Liver (tissue), 8 donors: ENCODE measurements at regions not wholly inside any gene's neighbourhood (a gene's known extent, or its start where the extent isn't known, plus 50 kb on each side); places are given as distances from the start of the nearest gene placed in this dataset.

Source experiments
- DNase-seq: peaks from one replicate; pipeline ENCODE4 v3.0.0-alpha.2; 2017; ENCODE audit warnings: low spot score
- H3K27ac ChIP-seq, 2 donors: one replicate each; pipeline ENCODE4 v1.7.0; 2013; ENCODE audit warnings: inconsistent platforms in 2 of 2, low read length in 2 of 2, control low read depth in 1 of 2, low read depth in 1 of 2, mild to moderate bottlenecking in 1 of 2
- H3K27me3 ChIP-seq, 4 donors: one replicate each; pipeline versions ENCODE4 v1.6.1 to v1.7.0; 2013; ENCODE audit warnings: low read length in 3 of 4, inconsistent platforms in 1 of 4, mild to moderate bottlenecking in 1 of 4, moderate library complexity in 1 of 4; ENCODE audit not compliant: control insufficient read depth in 4 of 4, insufficient read depth in 4 of 4
- H3K36me3 ChIP-seq, 4 donors: one replicate each; pipeline versions ENCODE4 v1.6.1 to v1.7.0; 2013; ENCODE audit warnings: low read length in 3 of 4, mild to moderate bottlenecking in 3 of 4, low read depth in 1 of 4, moderate library complexity in 1 of 4; ENCODE audit not compliant: control insufficient read depth in 4 of 4, insufficient read depth in 3 of 4
- H3K4me1 ChIP-seq, 4 donors: one replicate each; pipeline versions ENCODE4 v1.6.1 to v1.7.0; 2013; ENCODE audit warnings: low read length in 3 of 4, mild to moderate bottlenecking in 3 of 4, moderate library complexity in 1 of 4; ENCODE audit not compliant: control insufficient read depth in 4 of 4, insufficient read depth in 4 of 4
- H3K4me3 ChIP-seq, 3 donors: one replicate each; pipeline versions ENCODE4 v1.6.1 to v1.7.0; 2013; ENCODE audit warnings: low read length in 3 of 3, control low read depth in 1 of 3, low read depth in 1 of 3, mild to moderate bottlenecking in 1 of 3
- H3K9ac ChIP-seq, 2 donors: one replicate each; pipeline ENCODE4 v1.7.0; 2013; ENCODE audit warnings: low read length in 2 of 2, mild to moderate bottlenecking in 2 of 2, moderate library complexity in 2 of 2, control low read depth in 1 of 2, low read depth in 1 of 2
- H3K9me3 ChIP-seq, 4 donors: one replicate each; pipeline versions ENCODE4 v1.6.1 to v1.7.0; 2013; ENCODE audit warnings: low read length in 3 of 4; ENCODE audit not compliant: control insufficient read depth in 4 of 4
- EGR1 ChIP-seq, 2 donors: IDR thresholded peaks; 2 replicates each; pipeline ENCODE4 v1.6.1; 2016 to 2018; ENCODE audit warnings: antibody characterized with exemption in 2 of 2, low read depth in 2 of 2
- FOXA1 ChIP-seq: IDR thresholded peaks from 2 replicates; pipeline ENCODE4 v1.6.1; 2016; ENCODE audit warnings: antibody characterized with exemption
- FOXA2 ChIP-seq: IDR thresholded peaks from 2 replicates; pipeline ENCODE4 v1.6.1; 2016; ENCODE audit warnings: antibody characterized with exemption
- GABPA ChIP-seq, 2 donors: IDR thresholded peaks in 1 of 2; conservative IDR thresholded peaks in 1 of 2; 2 replicates each; pipeline ENCODE4 v1.6.1; 2016; ENCODE audit warnings: antibody characterized with exemption in 2 of 2, mild to moderate bottlenecking in 1 of 2, moderate library complexity in 1 of 2
- HNF4A ChIP-seq, 2 donors: conservative IDR thresholded peaks; 2 replicates each; pipeline ENCODE4 v1.6.1; 2016; ENCODE audit warnings: antibody characterized with exemption in 2 of 2, mild to moderate bottlenecking in 2 of 2
- HNF4G ChIP-seq: IDR thresholded peaks from 2 replicates; pipeline ENCODE4 v1.6.1; 2016; ENCODE audit warnings: antibody characterized with exemption
- JUND ChIP-seq, 2 donors: IDR thresholded peaks; 2 replicates each; pipeline ENCODE4 v1.6.1; 2016; ENCODE audit warnings: antibody characterized with exemption in 2 of 2
- NR2F2 ChIP-seq: IDR thresholded peaks from 2 replicates; pipeline ENCODE4 v1.6.1; 2016; ENCODE audit warnings: antibody characterized with exemption
- REST ChIP-seq: IDR thresholded peaks from 2 replicates; pipeline ENCODE4 v1.6.1; 2016; ENCODE audit warnings: antibody characterized with exemption, mild to moderate bottlenecking
- RXRA ChIP-seq, 2 donors: IDR thresholded peaks; 2 replicates each; pipeline ENCODE4 v1.6.1; 2017 to 2018; ENCODE audit warnings: antibody characterized with exemption in 2 of 2, mild to moderate bottlenecking in 1 of 2
- SP1 ChIP-seq: IDR thresholded peaks from 2 replicates; pipeline ENCODE4 v1.6.1; 2018; ENCODE audit warnings: antibody characterized with exemption, mild to moderate bottlenecking
- TAF1 ChIP-seq: conservative IDR thresholded peaks from 2 replicates; pipeline ENCODE4 v1.6.1; 2016; ENCODE audit warnings: antibody characterized with exemption, mild to moderate bottlenecking
- YY1 ChIP-seq: IDR thresholded peaks from 2 replicates; pipeline ENCODE4 v1.6.1; 2016; ENCODE audit warnings: antibody characterized with exemption, mild to moderate bottlenecking
- ZBTB33 ChIP-seq: IDR thresholded peaks from 2 replicates; pipeline ENCODE4 v1.6.1; 2016; ENCODE audit warnings: antibody characterized with exemption
- WGBS: extraction: QIAGEN DNeasy Blood & Tissue Kit; methylation state at CpG from one replicate; pipeline ENCODE4 v1.1.7; 2013; 5-methylcytosine and 5-hydroxymethylcytosine counted together
- TF ChIP-seq, protein P1 (sequence below): IDR thresholded peaks from 2 replicates; pipeline ENCODE4 v1.6.1; 2016; ENCODE audit warnings: antibody characterized with exemption
- TF ChIP-seq, protein P2 (sequence below): fragments of 150-350 bp; IDR thresholded peaks from 2 replicates; pipeline ENCODE4 v1.5.1; 2017; ENCODE audit warnings: improper control_type of control experiment, low read depth, low read length; ENCODE audit not compliant: missing input control
- donor health status: healthy.
- donor health status: healthy.
- donor health status: healthy.
- donor health status: healthy.
- donor health status: healthy.

DNA sequence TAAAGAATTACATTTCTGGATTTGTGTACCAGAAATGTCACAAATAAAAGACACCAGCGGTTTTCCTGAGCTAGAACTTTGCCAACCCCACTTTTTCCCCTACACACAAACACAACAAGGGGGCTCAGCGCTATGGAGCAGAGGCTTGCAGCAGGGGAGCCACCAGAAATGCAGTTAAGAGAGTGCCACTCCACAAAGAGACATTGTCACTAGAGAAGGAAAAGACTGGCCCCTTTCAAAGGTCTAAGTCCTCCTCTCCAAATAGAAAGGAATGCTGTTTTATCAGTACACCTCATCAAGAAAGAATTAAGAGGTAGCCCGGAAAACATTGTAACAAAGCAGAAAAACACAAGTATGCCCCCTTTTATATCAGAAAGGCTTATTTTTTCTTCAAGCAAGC, 419.5 kb downstream of the HNRNPD start:
- no peak overlapping the region for H3K4me3 ChIP-seq
- no peaks in the 10 kb centered on the region for H3K4me1 ChIP-seq
- no peak overlapping the region for H3K27ac ChIP-seq
- TF ChIP-seq ZBTB33 = no peak
- no peak for TF ChIP-seq EGR1 (IDR thresholded peaks at IDR 0.05; ENCODE audit: low read depth in 2 of 2)
- TF ChIP-seq REST = no peak
- TF ChIP-seq GABPA (IDR thresholded peaks at IDR 0.05 in 1 of 2, conservative IDR thresholded peaks at IDR 0.05 in 1 of 2) = no peak
- no peak for TF ChIP-seq NR2F2
- TF ChIP-seq, protein P1, sequence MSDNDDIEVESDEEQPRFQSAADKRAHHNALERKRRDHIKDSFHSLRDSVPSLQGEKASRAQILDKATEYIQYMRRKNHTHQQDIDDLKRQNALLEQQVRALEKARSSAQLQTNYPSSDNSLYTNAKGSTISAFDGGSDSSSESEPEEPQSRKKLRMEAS = no peak
- TF ChIP-seq RXRA (IDR thresholded peaks at IDR 0.05) = no peak
- TF ChIP-seq FOXA1 = no peak
- TF ChIP-seq FOXA2 = no peak
- no peak for TF ChIP-seq SP1
- TF ChIP-seq HNF4A (conservative IDR thresholded peaks at IDR 0.05) = no peak
- no peak for TF ChIP-seq JUND (IDR thresholded peaks at IDR 0.05)
- TF ChIP-seq TAF1 = no peak
- DNase-seq = no peak
- 41% methylated on average over 3 of the region's 3 CpGs for WGBS
- no peaks in the 10 kb centered on the region for H3K9me3 ChIP-seq
- no peaks in the 10 kb centered on the region for H3K36me3 ChIP-seq
- H3K27me3 ChIP-seq = peaks cover 0 to 5% (median 0%) of the 10 kb centered on the region in 4 donors
- H3K9ac ChIP-seq = no peak overlapping the region

GRCh38 chr4:81951891-81952455, 421.8 kb downstream of the HNRNPD start:
- Histone ChIP-seq H3K27me3 (peaks cover 0 to 5% (median 0%) of the 10 kb centered on the region in 4 donors), H3K4me3 (no peak overlapping the region), H3K4me1 (no peaks in the 10 kb centered on the region), H3K36me3 (no peaks in the 10 kb centered on the region), H3K9me3 (no peaks in the 10 kb centered on the region), H3K27ac (no peak overlapping the region), H3K9ac (no peak overlapping the region)
- 94% methylated on average over 3 of the region's 3 CpGs for WGBS
- TF ChIP-seq YY1 = no peak
- no peak for TF ChIP-seq EGR1 (IDR thresholded peaks at IDR 0.05; ENCODE audit: low read depth in 2 of 2)
- no peak for TF ChIP-seq GABPA (IDR thresholded peaks at IDR 0.05 in 1 of 2, conservative IDR thresholded peaks at IDR 0.05 in 1 of 2)
- no peak for TF ChIP-seq FOXA2
- no peak for TF ChIP-seq ZBTB33
- no peak for TF ChIP-seq HNF4G
- no peak for TF ChIP-seq RXRA (IDR thresholded peaks at IDR 0.05)
- no peak for TF ChIP-seq REST
- no peak for TF ChIP-seq JUND (IDR thresholded peaks at IDR 0.05)
- TF ChIP-seq, protein P2, sequence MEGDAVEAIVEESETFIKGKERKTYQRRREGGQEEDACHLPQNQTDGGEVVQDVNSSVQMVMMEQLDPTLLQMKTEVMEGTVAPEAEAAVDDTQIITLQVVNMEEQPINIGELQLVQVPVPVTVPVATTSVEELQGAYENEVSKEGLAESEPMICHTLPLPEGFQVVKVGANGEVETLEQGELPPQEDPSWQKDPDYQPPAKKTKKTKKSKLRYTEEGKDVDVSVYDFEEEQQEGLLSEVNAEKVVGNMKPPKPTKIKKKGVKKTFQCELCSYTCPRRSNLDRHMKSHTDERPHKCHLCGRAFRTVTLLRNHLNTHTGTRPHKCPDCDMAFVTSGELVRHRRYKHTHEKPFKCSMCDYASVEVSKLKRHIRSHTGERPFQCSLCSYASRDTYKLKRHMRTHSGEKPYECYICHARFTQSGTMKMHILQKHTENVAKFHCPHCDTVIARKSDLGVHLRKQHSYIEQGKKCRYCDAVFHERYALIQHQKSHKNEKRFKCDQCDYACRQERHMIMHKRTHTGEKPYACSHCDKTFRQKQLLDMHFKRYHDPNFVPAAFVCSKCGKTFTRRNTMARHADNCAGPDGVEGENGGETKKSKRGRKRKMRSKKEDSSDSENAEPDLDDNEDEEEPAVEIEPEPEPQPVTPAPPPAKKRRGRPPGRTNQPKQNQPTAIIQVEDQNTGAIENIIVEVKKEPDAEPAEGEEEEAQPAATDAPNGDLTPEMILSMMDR = no peak
- no peak for TF ChIP-seq TAF1
- no peak for DNase-seq
